Kidney tubule cell (primary cell): ENCODE measurements at regions not wholly inside any gene's neighbourhood (a gene's known extent, or its start where the extent isn't known, plus 50 kb on each side); places are given as distances from the start of the nearest gene placed in this dataset.
"Not testable (repeated sequence)": the region's sequence is repeated elsewhere in the genome, so short reads cannot be mapped to it uniquely, and the experiment has no call there.

ENCODE experiments used
- DNase-seq: peaks from one replicate; pipeline ENCODE4 v3.0.0-alpha.2; 2018; ENCODE audit warnings: low spot score

- no peak for DNase-seq
These were observed 265.4 kb downstream of the CGGBP1 start for GRCh38 chr3:87793337-87793877.

GRCh38 chr3:87792534-87793336 is 266.1 kb downstream of the CGGBP1 start, which contains the start of gene HTR1F:
TSS of gene HTR1F (plus strand) at chr3:87792706.
- DNase-seq, result peak; percentile 2

- DNase-seq, result no peak
These were observed 266.6 kb downstream of the CGGBP1 start for GRCh38 chr3:87792198-87792533.

GRCh38 chr3:87791248-87792027 is 267.4 kb downstream of the CGGBP1 start:
- DNase-seq, result no peak

- not testable (repeated sequence) for DNase-seq
These were observed 269.8 kb downstream of the CGGBP1 start for GRCh38 chr3:87789049-87789448.

- DNase-seq, result no peak
These were observed 270.3 kb downstream of the CGGBP1 start for GRCh38 chr3:87788516-87788915.

- DNase-seq, result no peak
These were observed 278.0 kb downstream of the CGGBP1 start for GRCh38 chr3:87780811-87781210.

GRCh38 chr3:87778876-87779275 is 279.9 kb downstream of the CGGBP1 start:
- DNase-seq, result no peak

GRCh38 chr3:87771337-87772192 is 287.2 kb downstream of the CGGBP1 start:
- peak; percentile 57 for DNase-seq

- DNase-seq, result peak; percentile 3
These were observed 292.1 kb downstream of the CGGBP1 start for GRCh38 chr3:87766721-87767120.

GRCh38 chr3:87765256-87765655 is 293.5 kb downstream of the CGGBP1 start:
- no peak for DNase-seq

GRCh38 chr3:87761795-87762194 is 297.0 kb downstream of the CGGBP1 start:
- DNase-seq, result no peak

- no peak for DNase-seq
These were observed 297.5 kb downstream of the CGGBP1 start for GRCh38 chr3:87761341-87761740.

- no peak for DNase-seq
These were observed 302.2 kb downstream of the CGGBP1 start for GRCh38 chr3:87756616-87757015.

GRCh38 chr3:87755852-87756251 is 303.0 kb downstream of the CGGBP1 start:
- DNase-seq, result no peak

- DNase-seq, result no peak
These were observed 316.6 kb downstream of the CGGBP1 start for GRCh38 chr3:87742250-87742649.

GRCh38 chr3:87740894-87741293 is 317.9 kb downstream of the CGGBP1 start:
- DNase-seq, result peak; percentile 29

GRCh38 chr3:87737817-87738216 is 321.0 kb downstream of the CGGBP1 start:
- DNase-seq, result peak; percentile 15

GRCh38 chr3:87733671-87734367 is 325.0 kb downstream of the CGGBP1 start:
- peak; percentile 68 for DNase-seq

GRCh38 chr3:87732294-87732693 is 326.5 kb downstream of the CGGBP1 start:
- DNase-seq, result no peak

GRCh38 chr3:87727783-87728182 is 331.0 kb downstream of the CGGBP1 start:
- DNase-seq, result no peak
